Endothelial cell of umbilical vein (primary cell): ENCODE measurements at regions not wholly inside any gene's neighbourhood (a gene's known extent, or its start where the extent isn't known, plus 50 kb on each side); places are given as distances from the start of the nearest gene placed in this dataset.

Experiments used
- BruUV-seq: library from RNA; stranded (reverse); fragments of 400-500 nt; replicated peaks from 2 replicates; lab custom pipeline; 2021; lab: Mats Ljungman, UMichigan
- CTCF ChIA-PET: fragments of 300-600, 350-600 bp; sonication (Branson Sonifier 250); formaldehyde crosslinking; loops from one replicate; lab custom pipeline; 2021; ENCODE audit warnings: antibody characterized with exemption, inconsistent platforms; lab: Charles Lee
- POLR2A ChIA-PET: fragments of 300-600, 350-600 bp; sonication (Branson Sonifier 250); formaldehyde crosslinking; loops from one replicate; lab custom pipeline; 2021; ENCODE audit warnings: antibody characterized with exemption, inconsistent platforms; lab: Charles Lee
- DNase-seq: peaks from one replicate; pipeline ENCODE4 v3.0.0-alpha.2; 2011; ENCODE audit warnings: low read depth, low spot score
- FAIRE-seq: peaks from 2 replicates; lab custom pipeline; 2011; peaks lifted over from hg19 to GRCh38; lab: Jason Lieb, UNC
- H2AFZ ChIP-seq: 2 replicates; pipeline ENCODE4 v1.6.0; 2012; ENCODE audit warnings: low read depth, low read length, control low read depth, inconsistent platforms
- H3K27ac ChIP-seq: 2 replicates; pipeline ENCODE4 v1.5.1; 2011; ENCODE audit warnings: low read depth, mild to moderate bottlenecking, control low read depth, low read length, moderate library complexity; ENCODE audit not compliant: insufficient read depth
- H3K27me3 ChIP-seq, 2 experiments: 2 replicates each; pipeline versions ENCODE4 v1.6.0 to v1.6.1; 2011; ENCODE audit warnings: low read length in 2 of 2, mixed read lengths in 1 of 2; ENCODE audit not compliant: control insufficient read depth in 2 of 2, insufficient read depth in 2 of 2
- H3K36me3 ChIP-seq, 2 experiments: 2 replicates in 1 of 2; 3 replicates in 1 of 2; pipeline ENCODE4 v1.5.1; 2011; ENCODE audit warnings: low read length in 2 of 2, mild to moderate bottlenecking in 1 of 2, moderate library complexity in 1 of 2; ENCODE audit not compliant: control insufficient read depth in 2 of 2, insufficient read depth in 2 of 2; ENCODE audit errors: extremely low read depth in 1 of 2
- H3K4me1 ChIP-seq: 3 replicates; pipeline ENCODE4 v1.5.1; 2011; ENCODE audit warnings: mild to moderate bottlenecking, low read length; ENCODE audit not compliant: control insufficient read depth, insufficient read depth; ENCODE audit errors: extremely low read depth
- H3K4me2 ChIP-seq: 2 replicates; pipeline ENCODE4 v1.6.1; 2011; ENCODE audit warnings: low read length, control low read depth, mixed read lengths; ENCODE audit not compliant: insufficient read depth
- H3K4me3 ChIP-seq, 3 experiments: fragments of 200-600 bp in 1 of 3; sonication (generic), shearing (Covaris generic) in 1 of 3; replicated peaks in 1 of 3; 2 replicates each; pipeline ENCODE4 v1.5.1; 2011 to 2016; ENCODE audit warnings: control low read depth in 3 of 3, low read length in 3 of 3, mild to moderate bottlenecking in 2 of 3, inconsistent platforms in 1 of 3, low read depth in 1 of 3, moderate library complexity in 1 of 3; ENCODE audit not compliant: insufficient read depth in 1 of 3
- H3K79me2 ChIP-seq: 2 replicates; pipeline ENCODE4 v1.6.0; 2012; ENCODE audit warnings: low read length, inconsistent platforms; ENCODE audit not compliant: control insufficient read depth, insufficient read depth
- H3K9ac ChIP-seq: replicated peaks from 2 replicates; pipeline ENCODE3; 2011; ENCODE audit warnings: low read length, control low read depth; ENCODE audit not compliant: insufficient read depth; ENCODE audit errors: extremely low read depth
- H3K9me1 ChIP-seq: replicated peaks from 3 replicates; pipeline ENCODE4 v1.6.0; 2011; ENCODE audit warnings: mild to moderate bottlenecking, low read length; ENCODE audit not compliant: control insufficient read depth, insufficient read depth; ENCODE audit errors: extremely low read depth
- H3K9me3 ChIP-seq: replicated peaks from 2 replicates; pipeline ENCODE4 v1.5.1; 2012; ENCODE audit warnings: low read length, inconsistent platforms; ENCODE audit not compliant: control insufficient read depth, insufficient read depth
- H4K20me1 ChIP-seq: replicated peaks from 2 replicates; pipeline ENCODE3; 2011; ENCODE audit warnings: mild to moderate bottlenecking, low read length; ENCODE audit not compliant: control insufficient read depth, insufficient read depth; ENCODE audit errors: extremely low read depth
- EZH2 ChIP-seq: IDR thresholded peaks from 2 replicates; pipeline ENCODE4 v1.6.1; 2012; ENCODE audit warnings: borderline replicate concordance, low read depth, mild to moderate bottlenecking, moderate library complexity, low read length, inconsistent platforms; ENCODE audit not compliant: severe bottlenecking
- FOS ChIP-seq: IDR thresholded peaks from 2 replicates; pipeline ENCODE4 v1.6.1; 2011; ENCODE audit warnings: mild to moderate bottlenecking, low read length, moderate library complexity, borderline replicate concordance; ENCODE audit not compliant: insufficient read depth
- GATA2 ChIP-seq: IDR thresholded peaks from 2 replicates; pipeline ENCODE4 v1.7.0; 2011; ENCODE audit warnings: low read depth, mild to moderate bottlenecking, moderate library complexity, mixed read lengths, low read length; ENCODE audit not compliant: insufficient read length, insufficient read depth
- JUN ChIP-seq: IDR thresholded peaks from 2 replicates; pipeline ENCODE4 v1.6.1; 2011; ENCODE audit warnings: borderline replicate concordance, low read depth; ENCODE audit not compliant: insufficient read length, insufficient read depth
- MYC ChIP-seq: IDR thresholded peaks from one replicate; pipeline ENCODE4 v1.6.1; 2011; ENCODE audit warnings: mild to moderate bottlenecking, low read depth, low read length
- POLR2A ChIP-seq: IDR thresholded peaks from 2 replicates; pipeline ENCODE4 v1.6.1; 2012; ENCODE audit warnings: low read depth, mild to moderate bottlenecking, control low read depth, low read length
- POLR2AphosphoS5 ChIP-seq: IDR thresholded peaks from 2 replicates; pipeline ENCODE4 v1.6.1; 2012; ENCODE audit warnings: low read depth, mild to moderate bottlenecking, control low read depth, low read length, moderate library complexity; ENCODE audit not compliant: insufficient read depth
- dilution Hi-C: fragments of 300-500 bp; cut with MboI; formaldehyde crosslinking; loops from one replicate; pipeline ENCODE4 v1.15.0; 2019; ENCODE audit warnings: low sequenced_read_pairs; ENCODE audit not compliant: extremely low pct_ligation_motif_present
- intact Hi-C: fragments of 100-400 bp; cut with micrococcal nuclease; formaldehyde crosslinking; loops from one replicate; pipeline ENCODE4 v1.10.0; 2022
- TF ChIP-seq, protein P1 (sequence below): IDR thresholded peaks from 2 replicates; pipeline ENCODE4 v1.6.1; 2011; ENCODE audit not compliant: insufficient read depth, insufficient read length
- TF ChIP-seq, protein P2 (sequence below), 2 donors: IDR thresholded peaks; 1 replicate in 1 of 2; 2 replicates in 1 of 2; pipeline ENCODE4 v1.5.1; 2011; ENCODE audit warnings: low read length in 2 of 2, mild to moderate bottlenecking in 2 of 2, moderate library complexity in 2 of 2, control low read depth in 1 of 2, inconsistent platforms in 1 of 2, low read depth in 1 of 2; ENCODE audit not compliant: insufficient read depth in 1 of 2; ENCODE audit errors: extremely low read depth in 1 of 2

DNA sequence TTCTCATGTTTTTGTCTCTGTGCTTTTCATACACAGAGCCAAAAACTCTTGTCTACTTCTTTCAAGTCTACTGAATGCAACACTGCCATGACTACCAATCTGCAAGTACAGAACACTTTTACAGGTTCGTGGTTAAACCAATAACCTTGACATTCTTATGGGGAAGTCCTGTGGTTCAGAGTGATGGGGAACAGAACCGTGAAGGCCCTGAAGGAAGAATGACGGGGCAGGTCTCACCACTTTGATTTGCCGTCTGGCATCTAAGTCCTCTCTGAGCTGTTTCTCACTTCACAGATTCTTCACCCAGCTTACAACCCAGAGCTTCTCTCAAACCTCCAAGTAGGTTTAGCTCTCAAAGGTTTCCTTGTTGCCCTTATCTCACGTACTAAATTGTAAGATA is 117.5 kb upstream of the SNTG2 start:
- dilution Hi-C loops, result no loop called here
- Histone ChIP-seq H3K9me1 (no peaks in the 10 kb centered on the region), H3K4me2 (no peak overlapping the region), H4K20me1 (no peaks in the 10 kb centered on the region), H3K9ac (no peak overlapping the region), H3K27me3 (no peaks in the 10 kb centered on the region), H3K79me2 (no peaks in the 10 kb centered on the region), H3K36me3 (no peaks in the 10 kb centered on the region), H3K4me1 (no peaks in the 10 kb centered on the region), H2AFZ (no peak overlapping the region), H3K4me3 (no peak overlapping the region), H3K9me3 (peaks cover 4% of the 10 kb centered on the region), H3K27ac (no peak overlapping the region)
- no peak for DNase-seq
- POLR2A ChIA-PET, result no interaction called here
- FAIRE-seq, result no peak
- intact Hi-C loops, result no loop called here
- no peak for TF ChIP-seq POLR2AphosphoS5
- TF ChIP-seq, protein P1, sequence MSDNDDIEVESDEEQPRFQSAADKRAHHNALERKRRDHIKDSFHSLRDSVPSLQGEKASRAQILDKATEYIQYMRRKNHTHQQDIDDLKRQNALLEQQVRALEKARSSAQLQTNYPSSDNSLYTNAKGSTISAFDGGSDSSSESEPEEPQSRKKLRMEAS, result no peak
- TF ChIP-seq GATA2, result no peak
- no peak for TF ChIP-seq JUN
- no peak for TF ChIP-seq FOS
- TF ChIP-seq POLR2A, result no peak
- no peak for TF ChIP-seq EZH2
- no peak for TF ChIP-seq MYC
- TF ChIP-seq, protein P2, sequence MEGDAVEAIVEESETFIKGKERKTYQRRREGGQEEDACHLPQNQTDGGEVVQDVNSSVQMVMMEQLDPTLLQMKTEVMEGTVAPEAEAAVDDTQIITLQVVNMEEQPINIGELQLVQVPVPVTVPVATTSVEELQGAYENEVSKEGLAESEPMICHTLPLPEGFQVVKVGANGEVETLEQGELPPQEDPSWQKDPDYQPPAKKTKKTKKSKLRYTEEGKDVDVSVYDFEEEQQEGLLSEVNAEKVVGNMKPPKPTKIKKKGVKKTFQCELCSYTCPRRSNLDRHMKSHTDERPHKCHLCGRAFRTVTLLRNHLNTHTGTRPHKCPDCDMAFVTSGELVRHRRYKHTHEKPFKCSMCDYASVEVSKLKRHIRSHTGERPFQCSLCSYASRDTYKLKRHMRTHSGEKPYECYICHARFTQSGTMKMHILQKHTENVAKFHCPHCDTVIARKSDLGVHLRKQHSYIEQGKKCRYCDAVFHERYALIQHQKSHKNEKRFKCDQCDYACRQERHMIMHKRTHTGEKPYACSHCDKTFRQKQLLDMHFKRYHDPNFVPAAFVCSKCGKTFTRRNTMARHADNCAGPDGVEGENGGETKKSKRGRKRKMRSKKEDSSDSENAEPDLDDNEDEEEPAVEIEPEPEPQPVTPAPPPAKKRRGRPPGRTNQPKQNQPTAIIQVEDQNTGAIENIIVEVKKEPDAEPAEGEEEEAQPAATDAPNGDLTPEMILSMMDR (IDR thresholded peaks at IDR 0.05; ENCODE audit: extremely low read depth in 1 of 2, insufficient read depth in 1 of 2, low read depth in 1 of 2, low read length in 2 of 2), result no peak
- CTCF ChIA-PET, result no interaction called here
- no TSS peak for BruUV-seq
